ENCODE measurements at regions not wholly inside any gene's neighbourhood (a gene's known extent, or its start where the extent isn't known, plus 50 kb on each side); places are given as distances from the start of the nearest gene placed in this dataset.
"Not testable (repeated sequence)": the region's sequence is repeated elsewhere in the genome, so short reads cannot be mapped to it uniquely, and the experiment has no call there.

GRCh38 chr5:135279328-135279727 lies 119.7 kb downstream of the MACROH2A1 start:
- DNase-seq (ENCODE audit: low read depth), result no peak

DNA sequence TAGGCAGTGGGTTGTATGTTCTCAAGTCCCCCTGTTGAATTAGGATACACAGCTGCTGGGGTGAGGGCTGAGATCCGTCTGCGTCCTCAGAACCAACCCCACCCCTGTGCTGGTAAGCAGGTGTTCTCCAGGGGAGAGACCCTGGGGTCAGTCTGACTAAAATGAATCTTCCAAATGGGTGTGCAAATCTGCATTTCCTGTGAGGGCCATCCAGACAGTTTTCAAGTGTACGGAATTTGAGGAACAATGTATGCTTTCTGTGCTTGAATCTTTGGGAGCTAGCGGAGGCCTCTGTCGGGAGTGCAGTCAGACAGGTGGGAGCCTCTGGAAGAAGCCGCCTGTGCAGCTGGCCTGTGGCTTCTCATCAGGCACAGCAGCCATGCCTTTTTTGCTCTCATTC lies 122.9 kb downstream of the MACROH2A1 start:
- DNase-seq (ENCODE audit: low read depth), result no peak

- DNase-seq (ENCODE audit: low read depth), result no peak
Observed at GRCh38 chr5:135273212-135273611, 125.8 kb downstream of the MACROH2A1 start.

DNA sequence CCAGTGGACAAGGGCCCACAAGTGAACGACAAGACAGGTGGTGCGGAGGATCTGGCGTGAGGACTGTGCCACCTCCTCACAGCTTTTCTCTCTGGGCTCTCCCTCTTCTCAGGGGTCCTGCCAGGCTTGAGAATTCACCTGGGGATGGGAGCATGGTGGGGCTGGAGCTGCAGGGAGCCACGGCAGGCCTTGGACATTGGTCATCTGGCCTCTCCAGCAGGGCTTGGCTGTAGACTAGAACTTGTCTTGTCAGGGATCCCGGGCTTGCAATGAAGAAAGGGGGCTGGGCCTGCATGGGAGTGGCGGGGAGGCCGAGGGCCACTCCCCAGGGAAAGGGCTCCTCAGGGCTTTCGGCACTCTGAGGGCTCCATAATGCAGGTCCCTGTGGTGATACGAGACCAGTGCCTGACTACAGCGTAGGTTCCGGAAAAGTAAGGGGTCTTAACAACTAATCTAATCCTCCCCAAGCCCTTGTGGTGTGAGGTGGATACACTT lies 126.7 kb downstream of the MACROH2A1 start:
- no peak for DNase-seq (ENCODE audit: low read depth)

- peak; percentile 58 for DNase-seq (ENCODE audit: low read depth)
Observed at GRCh38 chr5:135271533-135272310, 127.3 kb downstream of the MACROH2A1 start.

- DNase-seq (ENCODE audit: low read depth), result peak; percentile 95
Observed at GRCh38 chr5:135269931-135270421, 129.1 kb downstream of the MACROH2A1 start.

DNA sequence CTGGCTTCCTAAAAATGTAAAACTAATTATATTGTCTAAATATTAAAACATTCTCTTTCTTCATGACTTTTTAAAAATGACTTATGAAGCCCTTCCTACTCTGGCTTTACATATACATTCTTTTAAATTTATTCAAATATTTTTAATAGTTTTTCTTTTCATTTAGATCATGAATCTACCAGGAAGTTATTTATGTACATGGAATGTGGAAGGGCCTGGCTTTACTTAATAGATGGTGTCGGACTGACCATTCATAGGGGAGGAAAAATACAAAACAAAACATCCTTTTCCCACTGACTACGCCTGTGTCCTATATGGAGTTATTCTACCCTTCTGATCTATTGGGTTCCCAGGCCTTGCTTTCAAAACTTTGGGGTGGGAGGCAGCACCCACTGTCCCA lies 129.8 kb downstream of the MACROH2A1 start:
- DNase-seq (ENCODE audit: low read depth), result peak; percentile 84

GRCh38 chr5:135266975-135267374 lies 132.1 kb downstream of the MACROH2A1 start:
- DNase-seq (ENCODE audit: low read depth), result peak; percentile 48

- DNase-seq (ENCODE audit: low read depth), result peak; percentile 30
Observed at GRCh38 chr5:135266303-135266635, 132.8 kb downstream of the MACROH2A1 start.

GRCh38 chr5:135265497-135266302 lies 133.3 kb downstream of the MACROH2A1 start:
- DNase-seq (ENCODE audit: low read depth), result no peak

- peak; percentile 56 for DNase-seq (ENCODE audit: low read depth)
Observed at GRCh38 chr5:135264451-135265440, 134.3 kb downstream of the MACROH2A1 start.

- no peak for DNase-seq (ENCODE audit: low read depth)
Observed at GRCh38 chr5:135263022-135263668, 135.9 kb downstream of the MACROH2A1 start.

GRCh38 chr5:135262364-135262763 lies 136.7 kb downstream of the MACROH2A1 start:
- peak; percentile 30 for DNase-seq (ENCODE audit: low read depth)

DNA sequence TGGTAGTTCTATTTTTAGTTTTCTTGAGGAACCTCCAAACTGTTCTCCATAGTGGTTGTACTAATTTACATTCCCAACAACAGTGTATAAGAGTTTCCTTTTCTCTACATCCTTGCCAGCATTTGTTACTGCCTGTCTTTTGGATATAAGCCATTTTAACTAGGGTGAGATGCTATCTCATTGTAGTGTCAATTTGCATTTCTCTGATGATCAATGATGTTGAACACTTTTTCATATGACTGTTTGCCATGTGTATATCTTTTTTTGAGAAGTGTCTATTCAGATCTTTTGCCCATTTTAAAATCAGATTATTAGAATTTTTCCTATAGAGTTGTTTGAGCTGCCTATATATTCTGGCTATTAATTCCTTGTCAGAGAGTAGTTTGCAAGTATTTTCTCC lies 138.9 kb downstream of the MACROH2A1 start:
- DNase-seq (ENCODE audit: low read depth), result not testable (repeated sequence)

DNA sequence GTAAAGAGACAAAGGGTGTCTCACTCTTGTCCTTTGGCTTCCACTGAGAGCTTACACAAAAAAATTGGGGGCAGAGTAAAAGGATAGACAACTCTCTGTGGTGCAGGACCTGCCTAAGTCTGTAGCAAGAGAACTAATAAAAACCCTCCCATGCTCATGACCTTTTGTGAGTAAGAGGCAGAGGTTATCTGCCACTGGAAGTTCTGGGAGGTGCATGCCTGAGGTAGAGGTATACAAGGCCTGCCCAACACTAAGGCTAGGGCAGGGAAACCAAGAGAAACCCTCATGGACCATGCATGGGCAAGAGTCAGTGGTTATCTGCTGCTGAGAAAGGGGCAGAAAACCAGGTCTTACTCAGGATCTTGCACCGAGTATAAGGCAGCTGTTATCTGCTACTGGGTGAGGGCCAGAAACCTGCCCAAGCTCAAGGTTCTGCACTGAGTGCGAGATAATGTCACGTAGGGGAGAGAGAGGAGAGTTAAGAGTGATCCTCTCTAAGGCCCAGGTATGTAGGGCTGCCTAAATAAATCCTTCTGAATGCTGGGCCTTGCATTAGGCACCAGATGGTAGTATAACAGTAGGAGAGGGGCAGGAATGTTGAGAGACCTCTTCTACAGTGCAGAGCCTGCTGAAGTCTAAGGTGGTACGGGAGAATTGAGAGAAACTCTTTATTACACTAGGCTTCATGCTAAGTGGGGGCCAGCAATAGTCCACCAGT lies 143.4 kb downstream of the MACROH2A1 start:
- no peak for DNase-seq (ENCODE audit: low read depth)

DNA sequence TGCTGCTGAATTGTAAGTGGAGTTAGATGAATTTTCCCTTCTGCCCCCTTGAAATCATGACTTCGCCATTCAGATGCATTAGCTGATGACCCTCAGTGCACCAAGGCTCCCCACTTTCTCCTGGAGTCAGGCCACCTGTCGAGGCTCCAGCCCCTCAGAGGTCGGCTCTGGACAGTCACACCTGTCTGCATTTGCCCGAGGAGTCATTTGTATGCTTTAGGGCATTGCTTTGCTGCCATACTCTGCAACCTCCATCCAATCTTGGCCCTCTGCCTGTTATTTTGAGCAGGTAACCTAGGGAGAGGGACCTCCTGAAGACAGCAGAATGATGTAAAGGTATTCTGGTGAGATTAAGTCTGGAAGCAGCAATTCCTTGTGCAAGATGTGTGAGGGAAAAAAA lies 144.8 kb downstream of the MACROH2A1 start:
- no peak for DNase-seq (ENCODE audit: low read depth)

GRCh38 chr5:135253601-135254178 lies 145.3 kb downstream of the MACROH2A1 start:
- peak; percentile 23 for DNase-seq (ENCODE audit: low read depth)

- no peak for DNase-seq (ENCODE audit: low read depth)
Observed at GRCh38 chr5:135251093-135251492, 147.9 kb downstream of the MACROH2A1 start.

DNA sequence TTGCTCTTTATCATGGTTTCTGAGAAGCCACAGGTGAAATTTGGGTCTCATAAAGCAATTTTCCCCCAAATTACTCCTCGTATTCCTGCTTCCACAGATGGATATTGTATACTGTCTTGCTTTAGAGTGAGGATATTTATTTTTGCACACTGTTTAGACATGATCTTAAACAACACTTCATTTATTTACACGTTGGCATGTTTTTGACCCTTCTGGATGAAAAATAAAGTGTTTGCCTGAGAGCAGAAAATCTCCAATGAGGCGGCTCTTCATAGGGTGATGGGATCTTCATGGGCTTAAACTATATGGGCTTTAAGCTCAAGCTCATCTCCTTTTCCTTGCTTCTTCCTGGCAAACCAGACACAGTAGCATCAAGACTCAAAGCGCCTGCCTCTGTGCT lies 148.4 kb downstream of the MACROH2A1 start:
- DNase-seq (ENCODE audit: low read depth), result no peak

DNA sequence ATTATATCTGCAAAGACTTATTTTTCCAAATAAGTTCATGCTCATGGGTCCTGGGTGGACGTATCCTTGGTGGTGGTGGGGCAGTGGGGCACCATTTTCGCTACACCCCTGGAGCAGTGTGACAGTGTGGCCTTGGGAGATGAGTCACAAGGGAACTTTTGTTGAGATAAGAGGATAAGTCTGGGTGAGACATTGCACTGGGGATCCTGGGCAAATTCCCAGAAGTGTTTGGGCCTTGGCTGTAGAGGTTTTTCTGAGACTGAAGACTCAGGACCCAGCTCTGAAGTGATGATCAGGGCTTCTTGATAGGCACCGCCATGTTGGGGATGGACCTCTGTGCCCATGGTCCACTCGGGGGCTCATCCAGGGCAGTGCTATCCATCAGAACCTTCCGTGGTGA lies 149.4 kb downstream of the MACROH2A1 start:
- DNase-seq (ENCODE audit: low read depth), result peak; percentile 78

All from EH (cell line).